ENCODE measurements at regions not wholly inside any gene's neighbourhood (a gene's known extent, or its start where the extent isn't known, plus 50 kb on each side); places are given as distances from the start of the nearest gene placed in this dataset.

- no peak for TF ChIP-seq POLR2A (IDR thresholded peaks at IDR 0.05; ENCODE audit: low read depth, low read length)
- no peak for TF ChIP-seq HDAC2 (IDR thresholded peaks at IDR 0.05)
- no peak for TF ChIP-seq TCF7 (IDR thresholded peaks at IDR 0.05; ENCODE audit: borderline replicate concordance)
- no peak for TF ChIP-seq SIN3A (IDR thresholded peaks at IDR 0.05; ENCODE audit: low read depth, low read length)
- no peak for TF ChIP-seq NR2C2 (IDR thresholded peaks at IDR 0.05; ENCODE audit: borderline replicate concordance, control insufficient read depth, insufficient read length, low read depth)
- TF ChIP-seq STAT3 (IDR thresholded peaks at IDR 0.05; ENCODE audit: low read depth, low read length), result no peak
- no peak for TF ChIP-seq ATF3 (IDR thresholded peaks at IDR 0.05; ENCODE audit: borderline replicate concordance, extremely low read depth, low read depth, low read length)
- TF ChIP-seq CTCF (IDR thresholded peaks at IDR 0.05 in 2 of 3, conservative IDR thresholded peaks at IDR 0.05 in 1 of 3; ENCODE audit: control insufficient read depth in 2 of 3, extremely low read depth in 1 of 3, insufficient read depth in 1 of 3, low read depth in 3 of 3, low read length in 3 of 3), result no peak
- TF ChIP-seq RFX5 (IDR thresholded peaks at IDR 0.05; ENCODE audit: low read depth, low read length), result no peak
- no peak for TF ChIP-seq DPF2 (IDR thresholded peaks at IDR 0.05)
- TF ChIP-seq CBX5 (IDR thresholded peaks at IDR 0.05; ENCODE audit: low read depth), result no peak
- no peak for TF ChIP-seq NFYA (IDR thresholded peaks at IDR 0.05; ENCODE audit: borderline replicate concordance, low read depth, low read length)
- TF ChIP-seq SRF (IDR thresholded peaks at IDR 0.05; ENCODE audit: low read depth in 2 of 2, low read length in 2 of 2), result no peak
Measured at GRCh38 chr13:42453091-42453645, 120.8 kb upstream of the TNFSF11 start.
